GM18867 (cell line): ENCODE measurements at regions not wholly inside any gene's neighbourhood (a gene's known extent, or its start where the extent isn't known, plus 50 kb on each side); places are given as distances from the start of the nearest gene placed in this dataset.

ENCODE experiments used
- ATAC-seq: cut with Tn5 transposase; IDR thresholded peaks from one replicate; pipeline ENCODE4 v1.9.1; 2021; ENCODE audit warnings: mild to moderate bottlenecking, moderate library complexity; ENCODE audit not compliant: unreplicated experiment

GRCh38 chr10:30793093-30793492, 163.5 kb upstream of the LYZL2 start:
- no peak for ATAC-seq

- no peak for ATAC-seq
These were observed 162.5 kb upstream of the LYZL2 start for GRCh38 chr10:30792025-30792424.

- ATAC-seq: no peak
These were observed 161.7 kb upstream of the LYZL2 start for GRCh38 chr10:30791197-30791611.

GRCh38 chr10:30789806-30790205, 160.3 kb upstream of the LYZL2 start:
- no peak for ATAC-seq

- ATAC-seq: no peak
These were observed 158.8 kb upstream of the LYZL2 start for GRCh38 chr10:30788307-30788706.

GRCh38 chr10:30786906-30787305, 157.4 kb upstream of the LYZL2 start:
- ATAC-seq: no peak

GRCh38 chr10:30786131-30786530, 156.6 kb upstream of the LYZL2 start:
- ATAC-seq: no peak

- ATAC-seq: no peak
These were observed 155.5 kb upstream of the LYZL2 start for GRCh38 chr10:30784897-30785605.

GRCh38 chr10:30784524-30784896, 155.0 kb upstream of the LYZL2 start:
- no peak for ATAC-seq

GRCh38 chr10:30783939-30784501, 154.5 kb upstream of the LYZL2 start:
- ATAC-seq: peak; percentile 48

- peak; percentile 54 for ATAC-seq
These were observed 153.2 kb upstream of the LYZL2 start for GRCh38 chr10:30782537-30783461.

- no peak for ATAC-seq
These were observed 152.6 kb upstream of the LYZL2 start for GRCh38 chr10:30782157-30782536.

GRCh38 chr10:30781670-30782121, 152.1 kb upstream of the LYZL2 start:
- no peak for ATAC-seq

GRCh38 chr10:30778769-30779168, 149.2 kb upstream of the LYZL2 start:
- ATAC-seq: no peak

GRCh38 chr10:30775779-30776591, 146.4 kb upstream of the LYZL2 start:
- ATAC-seq: no peak

GRCh38 chr10:30774261-30774660, 144.7 kb upstream of the LYZL2 start:
- ATAC-seq: no peak

- ATAC-seq: no peak
These were observed 143.9 kb upstream of the LYZL2 start for GRCh38 chr10:30773501-30773900.

GRCh38 chr10:30770816-30771215, 141.3 kb upstream of the LYZL2 start:
- no peak for ATAC-seq

- no peak for ATAC-seq
These were observed 140.7 kb upstream of the LYZL2 start for GRCh38 chr10:30770229-30770628.

- no peak for ATAC-seq
These were observed 139.8 kb upstream of the LYZL2 start for GRCh38 chr10:30769361-30769760.

- ATAC-seq: no peak
These were observed 136.1 kb upstream of the LYZL2 start for GRCh38 chr10:30765616-30766015.
